Activated T-helper 1 cell treated with anti-CD3 and anti-CD28 coated beads, Interleukin-12 subunit alpha, Interleukin-12 subunit beta, Interleukin-2, Interleukin-4 antibody, amounts not matched to agents 30 ng/mL and 10 ng/mL and 1 ng/mL, durations not matched to agents 14 hours and 24 hours and 36 hours (primary cell): ENCODE measurements at regions not wholly inside any gene's neighbourhood (a gene's known extent, or its start where the extent isn't known, plus 50 kb on each side); places are given as distances from the start of the nearest gene placed in this dataset.
"Not testable (repeated sequence)": the region's sequence is repeated elsewhere in the genome, so short reads cannot be mapped to it uniquely, and the experiment has no call there.

Experiments used
- DNase-seq: peaks from one replicate; pipeline ENCODE4 v3.0.0; 2021; ENCODE audit warnings: low spot score
- H3K27ac Mint-ChIP-seq: one replicate; pipeline ENCODE4 v1.8.0; 2021; ENCODE audit warnings: mild to moderate bottlenecking, mixed read lengths
- H3K27me3 Mint-ChIP-seq: one replicate; pipeline ENCODE4 v1.8.0; 2022; ENCODE audit warnings: mild to moderate bottlenecking, moderate library complexity, mixed read lengths; ENCODE audit not compliant: insufficient read depth
- H3K36me3 Mint-ChIP-seq: one replicate; pipeline ENCODE4 v1.8.0; 2021; ENCODE audit warnings: low read depth, mixed read lengths
- H3K4me1 Mint-ChIP-seq: one replicate; pipeline ENCODE4 v1.8.0; 2021; ENCODE audit warnings: low read depth, mixed read lengths
- H3K4me3 Mint-ChIP-seq: one replicate; pipeline ENCODE4 v1.8.0; 2021; ENCODE audit warnings: mild to moderate bottlenecking, moderate library complexity, mixed read lengths
- H3K9me3 Mint-ChIP-seq: one replicate; pipeline ENCODE4 v1.8.0; 2021; ENCODE audit warnings: mixed read lengths
- intact Hi-C: fragments of 100-400 bp; cut with micrococcal nuclease; formaldehyde crosslinking; loops from one replicate; pipeline ENCODE4 v1.15.1; 2024

DNA sequence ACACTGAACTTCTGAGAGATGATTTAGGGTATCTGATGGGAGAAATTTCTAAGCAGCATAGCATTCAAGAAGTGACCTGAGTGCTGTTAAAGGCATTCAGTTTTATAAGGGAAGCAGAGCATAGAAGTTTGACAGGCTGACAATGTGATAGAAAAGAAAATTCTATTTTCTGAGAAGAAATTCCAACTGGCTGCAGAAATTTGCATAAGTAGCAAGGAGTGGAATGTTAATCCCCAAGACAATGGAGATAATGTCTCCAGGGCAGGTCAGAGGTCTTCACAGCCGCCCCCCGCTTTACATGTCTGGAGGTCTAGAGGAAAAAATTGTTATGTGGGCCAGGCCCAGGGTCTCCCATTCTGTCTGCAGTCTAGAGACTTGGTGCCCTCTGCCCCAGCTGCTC is 1361.8 kb upstream of the EYS start:
- Mint-ChIP-seq H3K4me1 (no peaks in the 10 kb centered on the region), H3K36me3 (no peaks in the 10 kb centered on the region), H3K27ac (no peak overlapping the region), H3K9me3 (peaks cover 11% of the 10 kb centered on the region), H3K27me3 (peaks cover 1% of the 10 kb centered on the region), H3K4me3 (no peak overlapping the region)
- no peak for DNase-seq
- intact Hi-C loops, result no loop called here

DNA sequence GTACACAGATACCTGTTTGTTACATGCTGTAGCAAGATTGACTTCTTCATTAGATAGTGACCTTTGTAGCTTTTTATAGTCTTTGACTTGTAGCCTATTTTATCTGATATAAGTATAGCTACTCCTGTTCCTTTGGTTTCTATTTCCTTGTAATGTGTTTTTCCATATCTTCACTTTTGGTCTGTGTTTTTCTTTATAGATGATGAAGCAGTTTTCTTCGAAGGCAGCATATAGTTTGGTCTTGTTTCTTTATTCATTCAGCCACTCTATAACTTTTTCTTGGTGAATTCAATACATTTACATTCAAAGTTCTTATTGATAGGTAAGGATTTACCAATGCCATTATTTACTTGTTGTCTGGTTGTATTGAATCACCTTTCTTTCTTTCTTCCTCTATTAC is 1357.3 kb upstream of the EYS start:
- peaks cover 10% of the 10 kb centered on the region for H3K9me3 Mint-ChIP-seq
- intact Hi-C loops, result no loop called here
- no peak overlapping the region for H3K27ac Mint-ChIP-seq

DNA sequence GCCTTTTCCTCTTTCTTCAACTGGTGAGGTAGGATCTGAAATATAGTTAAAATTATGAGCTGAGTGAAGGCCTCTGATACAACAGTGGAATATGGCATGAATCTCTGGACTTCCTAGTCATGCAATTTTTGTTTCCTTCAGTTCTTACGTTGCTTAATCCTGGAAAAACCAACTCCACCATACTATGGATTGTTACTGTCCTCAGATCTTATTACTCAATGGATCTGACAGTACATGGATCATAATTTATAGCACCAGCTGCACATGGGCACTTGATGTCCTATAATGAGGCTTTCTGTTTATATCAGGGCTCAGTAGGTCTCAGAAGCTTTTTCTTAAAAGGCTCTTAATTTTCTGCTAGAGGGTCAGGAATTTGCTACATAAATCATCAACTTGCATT is 1341.0 kb upstream of the EYS start:
- no peaks in the 10 kb centered on the region for H3K36me3 Mint-ChIP-seq
- no peak overlapping the region for H3K27ac Mint-ChIP-seq
- H3K4me3 Mint-ChIP-seq, result no peak overlapping the region
- H3K4me1 Mint-ChIP-seq, result no peaks in the 10 kb centered on the region
- H3K27me3 Mint-ChIP-seq, result no peaks in the 10 kb centered on the region
- peaks cover 8% of the 10 kb centered on the region for H3K9me3 Mint-ChIP-seq
- intact Hi-C loops, result no loop called here
- no peak for DNase-seq

More for the DNA sequence above, 1357.3 kb upstream of the EYS start:
- Mint-ChIP-seq H3K27me3 (peaks cover 1% of the 10 kb centered on the region), H3K4me1 (no peaks in the 10 kb centered on the region), H3K4me3 (no peak overlapping the region), H3K36me3 (no peaks in the 10 kb centered on the region)
- no peak for DNase-seq

DNA sequence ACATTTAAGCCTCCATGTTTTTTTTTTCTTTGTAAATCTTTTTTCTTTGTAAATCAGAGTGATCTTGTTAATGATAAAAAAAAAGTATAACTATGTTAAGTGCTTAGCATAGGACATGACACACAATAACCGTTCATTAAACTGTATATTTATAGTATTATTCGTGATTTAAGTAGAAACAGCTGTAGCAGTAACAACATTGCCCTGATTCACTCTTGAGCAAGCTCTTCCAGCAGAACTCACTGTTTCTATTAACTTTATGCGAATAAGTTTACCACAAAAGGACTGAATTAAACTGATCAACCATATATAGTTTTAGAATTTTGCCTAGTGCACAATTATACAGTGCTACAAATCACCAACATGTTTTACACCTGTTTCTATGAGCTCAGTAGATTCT is 1338.0 kb upstream of the EYS start:
- Mint-ChIP-seq H3K9me3 (peaks cover 4% of the 10 kb centered on the region), H3K4me3 (no peak overlapping the region), H3K36me3 (no peaks in the 10 kb centered on the region), H3K27me3 (no peaks in the 10 kb centered on the region), H3K4me1 (no peaks in the 10 kb centered on the region), H3K27ac (no peak overlapping the region)
- no peak for DNase-seq
- intact Hi-C loops, result no loop called here

DNA sequence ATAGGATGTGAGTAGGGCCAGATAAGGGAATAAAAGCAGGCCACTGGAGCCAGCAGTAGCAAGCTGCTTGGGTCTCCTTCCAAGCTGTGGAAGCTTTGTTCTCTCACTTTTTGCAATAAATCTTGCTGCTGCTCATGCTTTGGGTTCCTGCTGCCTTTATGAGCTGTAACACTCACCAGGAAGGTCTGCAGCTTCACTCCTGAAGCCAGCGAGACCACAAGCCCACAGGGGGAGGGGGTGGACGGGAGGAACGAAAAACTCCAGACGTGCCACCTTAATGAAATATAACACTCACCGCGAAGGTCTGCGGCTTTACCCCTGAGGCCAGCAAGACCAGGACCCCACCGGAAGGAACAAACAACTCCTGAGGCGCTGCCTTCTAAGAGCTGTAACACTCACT is 1324.4 kb upstream of the EYS start:
- no peak for DNase-seq
- H3K36me3 Mint-ChIP-seq, result no peaks in the 10 kb centered on the region
- no peak overlapping the region for H3K4me3 Mint-ChIP-seq
- H3K4me1 Mint-ChIP-seq, result no peaks in the 10 kb centered on the region
- no peak overlapping the region for H3K27ac Mint-ChIP-seq
- no peaks in the 10 kb centered on the region for H3K27me3 Mint-ChIP-seq
- intact Hi-C loops, result no loop called here
- peaks cover 32% of the 10 kb centered on the region for H3K9me3 Mint-ChIP-seq

DNA sequence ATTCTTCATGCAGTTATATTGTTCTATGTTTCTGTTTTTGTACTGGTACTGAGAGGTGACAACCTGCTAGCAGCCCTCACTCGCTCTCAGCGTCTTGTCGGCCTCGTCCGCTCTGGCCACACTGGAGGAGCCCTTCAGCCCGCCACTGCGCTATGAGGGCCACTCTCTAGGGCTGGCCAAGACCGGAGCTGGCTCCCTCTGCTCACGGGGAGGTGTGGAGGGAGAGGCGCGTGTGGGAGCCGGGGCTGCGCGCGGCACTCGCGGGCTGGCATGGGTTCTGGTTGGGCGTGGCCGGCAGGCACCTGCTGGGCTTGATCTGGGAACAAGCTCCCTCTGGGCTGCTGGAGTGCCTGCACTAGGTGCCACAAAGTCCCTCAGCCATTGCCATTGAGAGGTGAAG is 1323.8 kb upstream of the EYS start:
- Mint-ChIP-seq H3K27me3 (no peaks in the 10 kb centered on the region), H3K4me3 (no peak overlapping the region), H3K36me3 (no peaks in the 10 kb centered on the region), H3K9me3 (peaks cover 32% of the 10 kb centered on the region), H3K4me1 (no peaks in the 10 kb centered on the region), H3K27ac (no peak overlapping the region)
- no peak for DNase-seq
- intact Hi-C loops, result no loop called here

DNA sequence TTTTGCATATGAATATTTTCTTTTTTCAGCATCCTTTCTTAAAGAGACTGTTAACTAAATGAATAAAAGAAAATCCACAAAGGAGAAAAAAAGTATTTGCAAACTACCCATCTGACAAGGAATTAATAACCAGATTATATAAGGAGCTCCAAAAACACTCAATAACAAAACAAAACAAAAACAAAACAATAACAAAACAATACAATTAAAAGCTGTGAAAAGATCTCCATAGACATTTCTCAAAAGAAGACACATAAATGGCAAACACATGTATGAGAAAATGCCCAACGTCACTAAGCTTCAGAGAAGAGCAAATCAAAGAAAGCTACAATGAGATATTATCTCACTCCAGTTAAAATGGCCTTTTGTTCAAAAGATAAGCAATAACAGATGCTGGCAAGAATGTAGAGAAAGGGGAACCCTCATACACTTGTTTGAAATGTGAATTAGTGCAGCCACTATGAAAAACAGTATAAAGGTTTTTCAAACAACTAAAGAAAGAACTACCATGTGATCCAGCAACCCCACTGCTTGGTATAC is 1310.0 kb upstream of the EYS start:
- H3K9me3 Mint-ChIP-seq, result peaks cover 5% of the 10 kb centered on the region

DNA sequence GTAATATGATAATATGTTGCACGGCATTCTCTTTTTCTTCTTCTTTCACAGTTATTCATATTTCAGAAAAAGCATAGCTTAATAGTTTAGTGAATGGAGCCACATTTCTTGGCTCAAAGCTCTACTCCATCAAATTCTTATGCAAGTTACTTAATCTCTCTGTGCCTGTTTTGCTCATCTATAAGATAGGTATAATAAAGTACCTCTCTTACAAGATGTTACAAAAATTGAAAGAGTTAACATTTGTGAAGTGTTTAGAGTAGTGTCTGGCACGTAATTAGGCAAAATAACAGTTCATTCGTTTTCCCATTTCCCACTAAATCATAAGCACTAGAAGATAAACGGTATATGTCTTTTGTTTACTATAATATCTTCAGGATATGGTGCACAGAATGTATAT is 1304.4 kb upstream of the EYS start:
- intact Hi-C loops, result no loop called here

More for the DNA sequence above, 1310.0 kb upstream of the EYS start:
- Mint-ChIP-seq H3K27me3 (no peaks in the 10 kb centered on the region), H3K4me3 (no peak overlapping the region), H3K36me3 (no peaks in the 10 kb centered on the region), H3K4me1 (no peaks in the 10 kb centered on the region), H3K27ac (no peak overlapping the region)
- DNase-seq, result no peak
- intact Hi-C loops, result no loop called here

DNA sequence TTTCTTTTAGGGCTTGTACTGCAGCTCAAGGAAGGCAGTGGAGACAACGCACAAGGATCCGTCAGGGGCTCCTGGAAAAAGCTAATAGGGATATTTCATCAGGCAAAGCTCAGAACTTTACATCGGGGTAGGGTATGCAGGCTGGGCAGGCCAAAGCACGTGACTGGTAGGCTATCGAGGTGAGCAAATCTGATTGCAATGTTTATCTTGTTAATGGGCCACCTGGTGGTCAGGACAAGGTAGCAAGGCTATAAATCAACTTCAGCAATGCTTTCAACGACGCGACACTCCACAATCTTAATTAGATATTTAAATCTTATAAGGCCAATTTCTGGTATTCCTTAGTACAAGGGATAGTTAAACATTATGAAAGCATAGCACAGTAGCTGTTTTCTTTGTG is 1302.8 kb upstream of the EYS start:
- H3K27ac Mint-ChIP-seq, result no peak overlapping the region
- H3K36me3 Mint-ChIP-seq, result no peaks in the 10 kb centered on the region
- no peak for DNase-seq
- H3K9me3 Mint-ChIP-seq, result no peaks in the 10 kb centered on the region
- intact Hi-C loops, result no loop called here
- no peak overlapping the region for H3K4me3 Mint-ChIP-seq
- no peaks in the 10 kb centered on the region for H3K4me1 Mint-ChIP-seq
- H3K27me3 Mint-ChIP-seq, result no peaks in the 10 kb centered on the region

More for the DNA sequence above, 1304.4 kb upstream of the EYS start:
- no peak for DNase-seq
- Mint-ChIP-seq H3K4me3 (no peak overlapping the region), H3K4me1 (no peaks in the 10 kb centered on the region), H3K27ac (no peak overlapping the region), H3K27me3 (no peaks in the 10 kb centered on the region), H3K9me3 (no peaks in the 10 kb centered on the region), H3K36me3 (no peaks in the 10 kb centered on the region)

DNA sequence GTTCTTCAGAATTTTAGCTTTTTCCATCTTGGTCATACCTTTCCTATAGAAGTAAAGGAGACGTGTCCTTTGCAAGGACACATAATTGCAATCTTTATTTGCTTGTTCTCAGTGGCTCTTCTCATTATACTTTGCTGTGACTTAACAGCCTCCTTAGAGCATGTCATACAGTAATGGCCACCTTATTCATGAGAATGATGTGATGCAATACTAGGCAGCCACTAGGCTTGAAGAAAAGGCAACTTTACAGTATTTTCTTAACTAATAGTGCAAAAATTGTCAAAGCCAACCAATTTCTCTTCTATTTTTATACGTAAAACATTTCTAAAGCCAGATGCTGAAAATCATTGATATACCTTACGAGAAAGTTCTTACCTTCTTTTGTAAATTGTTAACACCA is 1296.8 kb upstream of the EYS start:
- H3K4me1 Mint-ChIP-seq, result no peaks in the 10 kb centered on the region
- no peaks in the 10 kb centered on the region for H3K27me3 Mint-ChIP-seq
- intact Hi-C loops, result no loop called here
- DNase-seq, result no peak
- no peak overlapping the region for H3K27ac Mint-ChIP-seq
- H3K36me3 Mint-ChIP-seq, result no peaks in the 10 kb centered on the region
- H3K4me3 Mint-ChIP-seq, result no peak overlapping the region
- no peaks in the 10 kb centered on the region for H3K9me3 Mint-ChIP-seq

DNA sequence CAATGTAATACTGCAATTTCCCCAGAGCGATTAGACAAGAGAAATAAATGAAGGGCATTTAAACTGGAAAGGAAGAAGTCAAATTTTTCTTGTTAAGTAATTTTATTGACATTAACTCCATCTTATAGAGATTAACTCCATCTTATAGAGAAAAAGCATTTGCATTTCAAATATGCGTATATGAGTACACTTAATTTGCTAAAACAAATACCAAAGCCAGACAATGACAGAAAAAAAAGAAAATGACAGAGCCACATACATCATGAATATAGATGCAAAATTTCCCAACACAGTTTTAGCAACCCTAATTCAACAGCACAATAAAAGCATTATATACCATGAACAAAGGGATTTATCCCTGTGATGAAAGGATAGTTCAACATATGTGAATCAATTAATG is 1293.1 kb upstream of the EYS start:
- Mint-ChIP-seq H3K4me1 (no peaks in the 10 kb centered on the region), H3K27me3 (no peaks in the 10 kb centered on the region), H3K4me3 (no peak overlapping the region), H3K27ac (no peak overlapping the region), H3K9me3 (peaks cover 13% of the 10 kb centered on the region), H3K36me3 (no peaks in the 10 kb centered on the region)
- intact Hi-C loops, result no loop called here
- DNase-seq, result no peak

DNA sequence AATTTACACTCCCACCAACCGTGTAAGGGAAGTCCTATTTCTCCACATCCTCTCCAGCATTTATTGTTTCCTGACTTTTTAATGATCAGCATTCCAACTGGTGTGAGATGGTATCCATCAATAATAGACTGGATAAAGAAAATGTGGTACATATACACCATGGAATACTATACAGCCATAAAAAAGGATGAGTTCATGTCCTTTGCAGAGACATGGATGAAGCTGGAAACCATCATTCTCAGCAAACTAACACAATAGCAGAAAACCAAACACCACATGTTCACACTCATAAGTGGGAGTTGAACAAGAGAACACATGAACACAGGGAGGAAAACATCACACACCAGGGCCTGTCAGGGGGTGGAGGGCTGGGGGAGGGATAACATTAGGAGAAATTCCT is 1290.6 kb upstream of the EYS start:
- H3K36me3 Mint-ChIP-seq, H3K27ac Mint-ChIP-seq, intact Hi-C loops, H3K4me3 Mint-ChIP-seq, H3K27me3 Mint-ChIP-seq, DNase-seq, H3K4me1 Mint-ChIP-seq: not testable (repeated sequence)
- peaks cover 13% of the 10 kb centered on the region for H3K9me3 Mint-ChIP-seq

DNA sequence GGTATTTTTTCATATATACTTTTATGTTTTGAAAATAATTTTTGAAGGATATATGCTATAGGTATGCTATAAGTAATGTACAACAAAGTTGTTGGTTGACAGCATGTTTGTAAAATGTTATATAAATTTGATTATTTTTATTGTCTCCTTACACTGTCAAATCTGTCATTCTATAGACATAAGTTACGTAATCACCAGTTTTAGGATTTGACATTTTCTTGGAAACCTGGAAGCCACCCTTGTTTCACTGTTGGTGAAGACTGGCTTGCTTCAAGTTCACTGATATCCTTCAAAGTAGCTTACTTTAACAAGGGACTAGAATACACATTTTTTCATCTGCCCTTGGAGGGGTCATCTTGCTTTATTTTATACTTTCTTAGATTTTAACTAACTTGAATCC is 1288.6 kb upstream of the EYS start:
- peaks cover 19% of the 10 kb centered on the region for H3K9me3 Mint-ChIP-seq
- H3K4me3 Mint-ChIP-seq, result no peak overlapping the region

DNA sequence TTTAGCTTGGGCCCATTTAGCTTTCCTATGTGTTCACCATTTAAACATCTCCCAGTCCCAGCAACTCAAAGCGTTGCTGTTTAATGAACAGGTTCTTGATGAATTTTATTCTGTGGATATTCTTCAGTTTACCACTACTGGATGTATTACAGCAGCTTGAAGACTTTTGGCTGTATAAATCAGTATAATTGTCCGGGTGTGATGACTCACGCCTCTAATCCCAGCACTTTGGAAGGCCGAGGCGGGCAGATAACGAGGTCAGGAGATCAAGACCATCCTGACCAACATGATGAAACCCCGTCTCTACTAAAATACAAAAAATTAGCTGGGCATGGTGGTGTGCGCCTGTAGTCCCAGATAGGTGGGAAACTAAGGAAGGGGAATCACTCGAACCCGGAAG is 1286.7 kb upstream of the EYS start:
- peaks cover 20% of the 10 kb centered on the region for H3K9me3 Mint-ChIP-seq
- intact Hi-C loops, DNase-seq, H3K27ac Mint-ChIP-seq, H3K27me3 Mint-ChIP-seq, H3K4me3 Mint-ChIP-seq, H3K4me1 Mint-ChIP-seq, H3K36me3 Mint-ChIP-seq: not testable (repeated sequence)

More for the DNA sequence above, 1288.6 kb upstream of the EYS start:
- DNase-seq, result no peak
- no peaks in the 10 kb centered on the region for H3K27me3 Mint-ChIP-seq
- H3K4me1 Mint-ChIP-seq, result no peaks in the 10 kb centered on the region
- intact Hi-C loops, result no loop called here
- H3K36me3 Mint-ChIP-seq, result no peaks in the 10 kb centered on the region
- no peak overlapping the region for H3K27ac Mint-ChIP-seq
